HepG2 (cell line): ENCODE measurements at regions not wholly inside any gene's neighbourhood (a gene's known extent, or its start where the extent isn't known, plus 50 kb on each side); places are given as distances from the start of the nearest gene placed in this dataset.

ENCODE experiments used
- ATAC-seq: fragments of 200-7000 bp; cut with Tn5 transposase; 3 replicates; pipeline ENCODE4 v1.9.1; 2020; ENCODE audit warnings: mild to moderate bottlenecking, moderate library complexity
- BruUV-seq: library from RNA; stranded (reverse); fragments of 400-500 nt; replicated peaks from 2 replicates; lab custom pipeline; 2021; lab: Mats Ljungman, UMichigan
- CTCF ChIA-PET: fragments of 300-600 bp; formaldehyde crosslinking; extraction: SDS; loops from one replicate; lab custom pipeline; 2021; ENCODE audit warnings: low total read pairs, inconsistent platforms, low intra/inter-chr PET ratio; lab: Yijun Ruan, JAX
- POLR2A ChIA-PET: fragments of 350-600 bp; sonication (Branson Sonifier 250); formaldehyde crosslinking; loops from one replicate; lab custom pipeline; 2020; ENCODE audit warnings: antibody characterized with exemption, inconsistent platforms; lab: Yijun Ruan, JAX
- DNase-seq: peaks from one replicate; pipeline ENCODE4 v3.0.0-alpha.2; 2015; ENCODE audit warnings: low spot score
- FAIRE-seq: peaks from 3 replicates; lab custom pipeline; 2011; peaks lifted over from hg19 to GRCh38; lab: Jason Lieb, UNC
- H2AFZ ChIP-seq: one replicate; pipeline ENCODE4 v1.6.1; 2011; ENCODE audit warnings: low read length, inconsistent platforms
- H3K27ac ChIP-seq: fragments of 300-600 bp; 3 replicates; pipeline ENCODE4 v1.8.0; 2011; ENCODE audit warnings: mixed run types, mild to moderate bottlenecking, mixed read lengths, low read length, inconsistent platforms; ENCODE audit not compliant: insufficient read depth; ENCODE audit errors: extremely low read length
- H3K27me3 ChIP-seq, 2 experiments: fragments of 200-600 bp in 1 of 2; 2 replicates in 1 of 2; 3 replicates in 1 of 2; pipeline versions ENCODE4 v1.6.0 to v1.8.0; 2011; ENCODE audit warnings: low read length in 2 of 2, mild to moderate bottlenecking in 2 of 2, moderate library complexity in 2 of 2, inconsistent platforms in 1 of 2; ENCODE audit not compliant: insufficient read depth in 2 of 2, control insufficient read depth in 1 of 2
- H3K36me3 ChIP-seq, 2 experiments: fragments of 200-600 bp in 1 of 2; replicated peaks in 1 of 2; 2 replicates in 1 of 2; 3 replicates in 1 of 2; pipeline versions ENCODE4 v1.5.1 to v1.8.0; 2011; ENCODE audit warnings: low read length in 2 of 2, inconsistent platforms in 1 of 2; ENCODE audit not compliant: insufficient read depth in 2 of 2, control insufficient read depth in 1 of 2
- H3K4me1 ChIP-seq: 2 replicates; pipeline ENCODE4 v1.5.1; 2012; ENCODE audit warnings: low read length, inconsistent platforms; ENCODE audit not compliant: insufficient read depth
- H3K4me2 ChIP-seq: 2 replicates; pipeline ENCODE4 v1.6.0; 2011; ENCODE audit warnings: low read depth, low read length, inconsistent platforms
- H3K4me3 ChIP-seq, 3 experiments: fragments of 200-600 bp in 1 of 3; sonication (generic), shearing (Covaris generic) in 1 of 3; replicated peaks in 1 of 3; 2 replicates each; pipeline ENCODE4 v1.5.1; 2011 to 2016; ENCODE audit warnings: low read length in 3 of 3, inconsistent platforms in 2 of 3, low read depth in 2 of 3, mild to moderate bottlenecking in 2 of 3, control low read depth in 1 of 3, mixed read lengths in 1 of 3; ENCODE audit not compliant: insufficient read depth in 1 of 3
- H3K79me2 ChIP-seq: one replicate; pipeline ENCODE4 v1.6.1; 2011; ENCODE audit warnings: low read length, inconsistent platforms; ENCODE audit not compliant: insufficient read depth
- H3K9ac ChIP-seq: 2 replicates; pipeline ENCODE4 v1.6.0; 2011; ENCODE audit warnings: mild to moderate bottlenecking, low read depth, low read length, inconsistent platforms; ENCODE audit not compliant: insufficient read depth
- H3K9me3 ChIP-seq: 2 replicates; pipeline ENCODE4 v1.5.1; 2012; ENCODE audit warnings: mild to moderate bottlenecking, low read length
- H4K20me1 ChIP-seq: 2 replicates; pipeline ENCODE4 v1.6.0; 2011; ENCODE audit warnings: inconsistent platforms, mild to moderate bottlenecking, low read length, moderate library complexity; ENCODE audit not compliant: insufficient read depth
- EED ChIP-seq: sonication (generic); formaldehyde crosslinking; IDR thresholded peaks from 2 replicates; pipeline ENCODE4 v1.5.0; 2020; ENCODE audit warnings: mild to moderate bottlenecking, missing genetic modification reagents
- HNRNPLL ChIP-seq: fragments of 200-400 bp; formaldehyde crosslinking; IDR thresholded peaks from 2 replicates; pipeline ENCODE4 v1.6.1; 2017; ENCODE audit warnings: mild to moderate bottlenecking, low read depth, low read length; ENCODE audit not compliant: poor library complexity, severe bottlenecking
- IKZF1 ChIP-seq: fragments of 450-650 bp; IDR thresholded peaks from 2 replicates; pipeline ENCODE4 v1.7.1; 2016
- JUN ChIP-seq: sonication (generic); formaldehyde crosslinking; IDR thresholded peaks from 2 replicates; pipeline ENCODE4 v1.4.0; 2020; ENCODE audit warnings: mild to moderate bottlenecking, missing genetic modification reagents
- MNT ChIP-seq: fragments of 450-650 bp; IDR thresholded peaks from 2 replicates; pipeline ENCODE4 v1.6.1; 2016
- PRDM10 ChIP-seq: sonication (generic); formaldehyde crosslinking; IDR thresholded peaks from 2 replicates; pipeline ENCODE4 v1.4.0; 2020; ENCODE audit warnings: low read depth, missing genetic modification reagents
- RFXAP ChIP-seq: sonication (generic); formaldehyde crosslinking; IDR thresholded peaks from 2 replicates; pipeline ENCODE4 v1.4.0; 2020; ENCODE audit warnings: missing genetic modification reagents, borderline replicate concordance
- SIX1 ChIP-seq: sonication (generic); formaldehyde crosslinking; IDR thresholded peaks from 2 replicates; pipeline ENCODE4 v1.4.0; 2020; ENCODE audit warnings: missing genetic modification reagents, borderline replicate concordance
- TBL1XR1 ChIP-seq: fragments of 150-350 bp; IDR thresholded peaks from 2 replicates; pipeline ENCODE4 v1.6.1; 2014; ENCODE audit warnings: borderline replicate concordance, low read length; ENCODE audit not compliant: partially characterized antibody
- TMF1 ChIP-seq: sonication (generic); formaldehyde crosslinking; IDR thresholded peaks from 2 replicates; pipeline ENCODE4 v1.8.1; 2022; ENCODE audit warnings: low read depth, missing genetic modification reagents
- ZFP37 ChIP-seq: sonication (generic); formaldehyde crosslinking; IDR thresholded peaks from 2 replicates; pipeline ENCODE4 v1.4.0; 2020; ENCODE audit warnings: missing genetic modification reagents, borderline replicate concordance
- ZFP91 ChIP-seq: sonication (generic); formaldehyde crosslinking; IDR thresholded peaks from 2 replicates; pipeline ENCODE4 v1.9.0; 2022; ENCODE audit warnings: missing genetic modification reagents, mild to moderate bottlenecking, borderline replicate concordance
- ZNF326 ChIP-seq: sonication (generic); formaldehyde crosslinking; IDR thresholded peaks from 2 replicates; pipeline ENCODE4 v1.4.0; 2020; ENCODE audit warnings: missing genetic modification reagents, borderline replicate concordance
- ZNF501 ChIP-seq: sonication (generic); formaldehyde crosslinking; IDR thresholded peaks from 2 replicates; pipeline ENCODE4 v1.5.1; 2020; ENCODE audit warnings: mild to moderate bottlenecking, moderate library complexity, missing genetic modification reagents
- ZNF616 ChIP-seq: sonication (generic); formaldehyde crosslinking; IDR thresholded peaks from 2 replicates; pipeline ENCODE4 v1.5.0; 2020; ENCODE audit warnings: low read depth, mild to moderate bottlenecking, missing genetic modification reagents
- WGBS: methylation state at CpG from one replicate; pipeline ENCODE4 v1.1.6; 2017; ENCODE audit warnings: low lambda C conversion rate; 5-methylcytosine and 5-hydroxymethylcytosine counted together
- in situ Hi-C: cut with HindIII; loops from 2 replicates; pipeline ENCODE4 v1.10.0; 2017; ENCODE audit warnings: low pct_unique_long_range_greater_than_20kb; ENCODE audit not compliant: extremely low pct_ligation_motif_present
- intact Hi-C: fragments of 100-400 bp; cut with micrococcal nuclease; formaldehyde crosslinking; loops from one replicate; pipeline ENCODE4 v1.10.0; 2022; ENCODE audit not compliant: unreplicated experiment

GRCh38 chr4:24093446-24093845 is 203.6 kb upstream of the PPARGC1A start:
- no peaks in the 10 kb centered on the region for H3K27me3 ChIP-seq
- no peaks in the 10 kb centered on the region for H3K79me2 ChIP-seq
- H2AFZ ChIP-seq: no peak overlapping the region
- ATAC-seq: no peak
- no peak overlapping the region for H3K27ac ChIP-seq
- 73% methylated on average over 2 of the region's 2 CpGs for WGBS
- H4K20me1 ChIP-seq: no peaks in the 10 kb centered on the region
- DNase-seq: no peak
- H3K36me3 ChIP-seq: no peaks in the 10 kb centered on the region
- intact Hi-C loops: no loop called here
- no peaks in the 10 kb centered on the region for H3K4me1 ChIP-seq
- no peak for TF ChIP-seq SIX1
- no peak for TF ChIP-seq RFXAP (CRISPR knock-in tag)
- TF ChIP-seq IKZF1: no peak
- TF ChIP-seq ZFP91 (CRISPR knock-in tag): no peak
- TF ChIP-seq MNT: no peak
- TF ChIP-seq ZFP37 (CRISPR knock-in tag): no peak
- TF ChIP-seq JUN (CRISPR knock-in tag): no peak
- TF ChIP-seq EED (CRISPR knock-in tag): no peak
- no peak for TF ChIP-seq PRDM10
- no peak for TF ChIP-seq HNRNPLL
- TF ChIP-seq TBL1XR1: no peak
- TF ChIP-seq ZNF501 (CRISPR knock-in tag): no peak
- no peak for TF ChIP-seq ZNF326 (CRISPR knock-in tag)
- no peak for TF ChIP-seq ZNF616 (CRISPR knock-in tag)
- TF ChIP-seq TMF1: no peak
- POLR2A ChIA-PET: no interaction called here
- no peak overlapping the region for H3K4me3 ChIP-seq
- no peak overlapping the region for H3K4me2 ChIP-seq
- no peaks in the 10 kb centered on the region for H3K9me3 ChIP-seq
- no peak overlapping the region for H3K9ac ChIP-seq
- BruUV-seq: no TSS peak
- in situ Hi-C loops: no loop called here
- FAIRE-seq: no peak
- CTCF ChIA-PET: no interaction called here
